Skeletal muscle tissue (tissue), 3 donors: ENCODE measurements at regions not wholly inside any gene's neighbourhood (a gene's known extent, or its start where the extent isn't known, plus 50 kb on each side); places are given as distances from the start of the nearest gene placed in this dataset.
"Not testable (repeated sequence)": the region's sequence is repeated elsewhere in the genome, so short reads cannot be mapped to it uniquely, and the experiment has no call there.

Source experiments
- H3K27ac ChIP-seq: one replicate; pipeline ENCODE4 v1.7.0; 2013; ENCODE audit warnings: mild to moderate bottlenecking, low read depth, low read length, inconsistent platforms
- H3K27me3 ChIP-seq, 3 donors: one replicate each; pipeline ENCODE4 v1.7.0; 2013; ENCODE audit warnings: low read length in 3 of 3; ENCODE audit not compliant: control insufficient read depth in 3 of 3, insufficient read depth in 3 of 3
- H3K36me3 ChIP-seq, 3 donors: one replicate each; pipeline ENCODE4 v1.7.0; 2013; ENCODE audit warnings: low read length in 3 of 3; ENCODE audit not compliant: control insufficient read depth in 3 of 3, insufficient read depth in 3 of 3
- H3K4me1 ChIP-seq, 3 donors: one replicate each; pipeline ENCODE4 v1.7.0; 2013; ENCODE audit warnings: low read length in 3 of 3, mild to moderate bottlenecking in 3 of 3; ENCODE audit not compliant: control insufficient read depth in 3 of 3, insufficient read depth in 3 of 3
- H3K4me3 ChIP-seq, 3 donors: one replicate each; pipeline ENCODE4 v1.7.0; 2013; ENCODE audit warnings: low read length in 3 of 3
- H3K9ac ChIP-seq, 3 donors: one replicate each; pipeline ENCODE4 v1.7.0; 2013; ENCODE audit warnings: low read length in 3 of 3, mild to moderate bottlenecking in 3 of 3, moderate library complexity in 2 of 3, low read depth in 1 of 3
- H3K9me3 ChIP-seq, 3 donors: one replicate each; pipeline ENCODE4 v1.7.0; 2013; ENCODE audit warnings: low read length in 3 of 3; ENCODE audit not compliant: control insufficient read depth in 3 of 3
- donor health status: Osteomylitis.

DNA sequence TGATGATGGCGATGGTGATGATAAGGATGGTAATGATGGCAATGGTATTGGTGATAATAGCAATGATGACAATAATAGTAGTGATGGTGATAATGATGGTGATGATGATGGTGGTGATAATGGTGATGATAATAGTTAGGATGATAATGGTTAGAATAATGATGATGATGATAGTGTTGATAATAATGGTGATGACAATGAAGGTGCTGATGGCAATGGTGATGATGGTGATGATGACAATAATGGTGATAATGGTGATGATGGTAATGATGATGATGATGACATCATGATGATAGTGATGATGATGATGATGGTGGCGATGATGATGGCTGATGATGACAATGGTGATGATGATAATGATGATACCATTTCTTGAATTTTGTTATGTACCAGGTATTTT is 309.9 kb downstream of the MIAT start:
- no peak overlapping the region for H3K27ac ChIP-seq
- peaks cover 2 to 4% (median 4%) of the 10 kb centered on the region in 3 donors for H3K27me3 ChIP-seq
- no peaks in the 10 kb centered on the region for H3K9me3 ChIP-seq
- H3K36me3 ChIP-seq = no peaks in the 10 kb centered on the region
- H3K4me1 ChIP-seq = no peaks in the 10 kb centered on the region
- no peak overlapping the region for H3K9ac ChIP-seq
- H3K4me3 ChIP-seq = no peak overlapping the region

DNA sequence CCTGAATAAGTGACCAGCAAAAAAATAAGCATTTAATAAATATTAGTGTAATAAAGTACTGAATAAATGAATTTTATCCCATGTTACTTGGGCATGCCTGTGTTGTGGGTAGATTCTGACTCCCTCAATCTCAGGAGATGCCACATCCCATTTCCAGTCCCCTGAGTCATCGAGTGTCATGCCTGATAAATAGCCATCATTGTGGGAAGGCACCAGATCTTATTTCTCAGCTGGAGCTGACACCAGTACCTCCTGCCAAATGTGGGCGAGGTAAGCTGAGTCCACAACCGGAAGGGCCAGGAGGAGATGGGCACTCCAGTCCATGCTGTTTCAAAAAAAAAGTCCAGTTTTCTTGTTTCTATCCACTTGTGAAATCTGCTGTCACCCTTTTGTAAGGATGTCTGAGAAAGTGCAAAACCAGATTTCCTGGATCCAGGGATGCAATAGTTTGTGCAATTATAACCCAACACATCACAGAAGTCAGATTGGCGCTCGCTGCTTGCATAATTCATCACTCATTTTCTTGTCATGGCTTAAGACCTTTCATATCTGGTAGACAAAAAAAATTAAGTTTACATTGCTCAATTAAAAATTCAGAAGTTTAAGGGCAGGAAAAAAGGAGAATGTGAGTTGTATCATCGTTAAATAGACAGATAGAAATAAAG is 311.6 kb downstream of the MIAT start:
- Histone ChIP-seq H3K36me3 (no peaks in the 10 kb centered on the region), H3K27ac (no peak overlapping the region), H3K9me3 (no peaks in the 10 kb centered on the region), H3K4me3 (no peak overlapping the region), H3K9ac (no peak overlapping the region), H3K4me1 (no peaks in the 10 kb centered on the region), H3K27me3 (peaks cover 2 to 7% (median 3%) of the 10 kb centered on the region in 3 donors)

DNA sequence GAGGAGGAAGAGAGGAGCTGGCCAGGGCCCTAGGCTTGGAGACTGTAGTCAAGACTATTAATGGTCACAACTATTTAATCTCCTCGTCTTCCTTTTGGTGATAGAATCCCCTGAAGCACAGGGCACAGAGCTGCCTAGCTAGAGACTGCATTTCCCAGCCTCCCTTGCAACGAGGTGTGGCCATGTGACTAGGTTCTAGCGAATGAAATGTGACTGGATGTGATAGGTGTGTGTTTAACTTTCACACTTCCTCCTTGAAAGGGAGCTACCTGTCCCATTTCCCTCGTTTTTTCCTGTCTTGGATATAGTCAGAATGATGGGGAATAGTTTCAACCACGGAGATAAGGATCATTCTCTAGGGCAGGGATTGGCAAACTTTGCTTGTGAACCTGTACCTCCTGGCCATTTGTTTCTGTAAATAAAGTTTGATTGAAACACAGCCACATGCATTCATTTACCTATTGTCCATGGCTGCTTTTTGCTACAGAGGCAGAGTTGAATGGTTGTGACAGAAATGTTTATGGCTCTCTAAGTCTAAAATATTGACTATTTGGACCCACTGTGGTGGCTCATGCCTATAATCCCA is 313.5 kb downstream of the MIAT start:
- H3K9ac ChIP-seq = no peak overlapping the region
- H3K27me3 ChIP-seq = peaks cover 8 to 16% (median 12%) of the 10 kb centered on the region in 3 donors

DNA sequence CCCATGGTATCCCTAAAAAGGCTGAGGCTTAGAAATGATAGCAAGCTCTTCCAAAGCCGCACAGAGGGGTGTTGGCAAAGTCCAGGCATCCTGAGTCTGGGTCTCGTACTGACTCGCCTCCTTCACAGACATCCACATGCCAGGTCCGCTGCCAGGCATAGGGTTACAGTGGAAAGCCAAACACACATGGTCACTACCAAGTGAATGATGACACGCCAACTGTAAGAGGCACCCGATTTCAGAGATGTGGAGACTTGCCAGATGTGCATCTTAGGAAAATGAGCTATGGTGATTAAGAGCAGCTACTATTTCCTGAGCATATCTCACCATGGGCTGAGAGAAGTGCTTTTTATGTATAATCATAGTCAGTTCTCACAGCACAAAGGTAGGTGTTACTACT is 314.9 kb downstream of the MIAT start:
- Histone ChIP-seq H3K4me3 (no peak overlapping the region), H3K4me1 (no peaks in the 10 kb centered on the region), H3K27ac (no peak overlapping the region), H3K36me3 (no peaks in the 10 kb centered on the region), H3K27me3 (peaks cover 8 to 16% (median 15%) of the 10 kb centered on the region in 3 donors), H3K9me3 (no peaks in the 10 kb centered on the region), H3K9ac (no peak overlapping the region)

More for the DNA sequence above, 313.5 kb downstream of the MIAT start:
- H3K9me3 ChIP-seq = no peaks in the 10 kb centered on the region
- H3K4me3 ChIP-seq = no peak overlapping the region
- no peak overlapping the region for H3K27ac ChIP-seq
- H3K4me1 ChIP-seq = no peaks in the 10 kb centered on the region
- H3K36me3 ChIP-seq = no peaks in the 10 kb centered on the region

DNA sequence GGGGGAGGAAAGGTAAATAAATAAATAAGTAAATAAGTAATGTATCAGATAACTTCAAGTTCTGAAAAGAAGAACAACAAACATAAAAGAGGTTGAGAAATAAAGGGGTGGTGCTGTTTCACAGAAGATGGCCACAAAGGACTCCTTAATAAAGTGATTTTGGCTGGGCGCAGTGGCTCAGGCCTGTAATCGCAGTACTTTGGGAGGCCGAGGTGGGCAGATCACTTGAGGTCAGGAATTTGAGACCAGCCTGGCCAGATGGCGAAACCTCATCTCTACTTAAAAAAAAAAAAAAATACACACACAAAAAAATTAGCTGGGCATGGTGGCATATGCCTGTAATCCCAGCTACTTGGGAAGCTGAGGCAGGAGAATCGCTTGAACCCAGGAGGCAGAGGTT is 315.5 kb downstream of the MIAT start:
- H3K27ac ChIP-seq, H3K4me1 ChIP-seq, H3K9me3 ChIP-seq, H3K4me3 ChIP-seq, H3K9ac ChIP-seq, H3K36me3 ChIP-seq: not testable (repeated sequence)
- H3K27me3 ChIP-seq = peaks cover 8 to 20% (median 15%) of the 10 kb centered on the region in 3 donors

DNA sequence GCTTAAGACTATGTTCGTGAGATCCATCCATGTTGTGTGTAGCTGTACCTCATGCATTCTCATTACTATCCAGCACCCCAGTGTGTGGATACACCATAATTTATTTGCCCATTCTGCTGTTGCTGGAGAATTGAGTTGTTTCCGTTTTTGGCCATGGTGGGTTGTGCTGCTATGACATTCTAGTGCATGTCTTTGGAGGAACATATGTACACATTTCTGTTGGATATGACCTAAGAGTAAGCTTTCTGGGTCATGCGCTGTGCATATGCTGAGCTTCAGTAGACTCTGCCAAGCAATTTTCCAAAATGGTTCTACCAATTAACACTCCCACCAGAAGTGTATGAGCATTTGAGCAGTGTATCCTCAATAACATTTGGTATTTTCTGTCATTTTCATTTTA is 316.6 kb downstream of the MIAT start:
- Histone ChIP-seq H3K9ac (no peak overlapping the region), H3K36me3 (no peaks in the 10 kb centered on the region), H3K4me1 (no peaks in the 10 kb centered on the region), H3K27ac (no peak overlapping the region), H3K4me3 (no peak overlapping the region), H3K27me3 (peaks cover 15 to 23% (median 15%) of the 10 kb centered on the region in 3 donors), H3K9me3 (no peaks in the 10 kb centered on the region)

DNA sequence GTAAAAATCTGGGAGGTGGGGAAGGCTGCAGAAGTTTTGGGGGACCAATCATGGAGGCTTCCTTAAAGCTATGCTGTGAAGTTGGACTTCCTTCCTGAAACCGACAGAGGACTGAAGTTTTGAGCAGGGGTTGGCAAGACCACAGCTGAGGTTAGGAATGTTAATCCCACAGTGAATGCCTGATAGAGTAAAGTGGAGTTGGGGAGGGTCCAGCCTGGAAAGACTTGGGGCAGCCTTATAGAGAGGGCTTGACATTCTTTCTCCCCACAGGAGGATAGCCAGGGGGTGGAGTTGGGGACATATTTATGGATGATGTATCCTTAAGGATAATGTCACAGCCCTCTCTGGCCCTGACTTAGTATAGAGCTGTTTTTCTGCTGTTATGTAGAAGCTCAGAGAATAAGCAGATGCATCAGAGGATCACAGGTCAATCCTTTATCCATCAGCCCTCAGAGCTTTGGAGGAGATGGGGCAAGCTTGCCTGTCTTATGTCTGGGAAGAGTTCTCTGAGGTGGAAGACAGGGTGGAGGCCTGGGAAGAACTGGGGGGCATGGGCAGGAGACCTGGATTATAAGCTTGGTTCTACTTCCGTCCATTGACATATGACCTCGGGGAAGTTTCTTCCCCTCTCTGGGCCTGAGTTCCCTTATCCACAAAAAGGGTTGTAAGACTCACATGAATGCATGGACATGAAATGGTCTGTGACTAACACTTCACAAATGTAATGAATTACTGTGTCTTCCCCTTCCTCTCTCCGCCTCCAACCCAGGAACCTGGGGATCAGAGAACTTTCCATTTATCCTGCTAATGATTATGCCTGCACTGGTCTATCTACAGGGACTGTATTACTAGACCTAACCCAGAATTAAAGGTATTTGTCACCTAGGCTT is 317.8 kb downstream of the MIAT start:
- no peak overlapping the region for H3K27ac ChIP-seq
- H3K4me1 ChIP-seq = no peaks in the 10 kb centered on the region
- no peak overlapping the region for H3K4me3 ChIP-seq
- peaks cover 15 to 27% (median 15%) of the 10 kb centered on the region in 3 donors for H3K27me3 ChIP-seq
- H3K9ac ChIP-seq = no peak overlapping the region
- H3K9me3 ChIP-seq = no peaks in the 10 kb centered on the region
- H3K36me3 ChIP-seq = no peaks in the 10 kb centered on the region

DNA sequence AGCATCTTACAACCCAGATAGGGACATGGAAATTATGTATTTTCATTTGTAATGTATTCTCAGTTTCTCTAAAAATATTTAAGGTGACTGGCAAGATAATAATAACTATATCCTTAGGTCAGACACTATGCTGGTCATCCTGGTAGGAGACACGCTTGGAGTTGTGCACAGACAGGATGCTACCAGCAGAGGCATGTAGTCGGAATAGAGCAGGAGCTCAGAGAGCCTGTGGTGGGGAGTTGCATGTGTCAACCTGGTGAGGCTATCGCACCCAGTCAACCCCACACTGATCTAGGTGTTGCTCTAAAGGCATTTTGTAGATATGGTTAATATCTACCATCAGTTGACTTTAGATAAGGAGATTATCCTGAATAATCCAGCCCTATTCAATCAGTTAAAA is 318.5 kb downstream of the MIAT start:
- Histone ChIP-seq H3K27me3 (peaks cover 17 to 23% (median 17%) of the 10 kb centered on the region in 3 donors), H3K9ac (no peak overlapping the region), H3K9me3 (no peaks in the 10 kb centered on the region), H3K27ac (no peak overlapping the region), H3K4me1 (no peaks in the 10 kb centered on the region), H3K4me3 (no peak overlapping the region), H3K36me3 (no peaks in the 10 kb centered on the region)

DNA sequence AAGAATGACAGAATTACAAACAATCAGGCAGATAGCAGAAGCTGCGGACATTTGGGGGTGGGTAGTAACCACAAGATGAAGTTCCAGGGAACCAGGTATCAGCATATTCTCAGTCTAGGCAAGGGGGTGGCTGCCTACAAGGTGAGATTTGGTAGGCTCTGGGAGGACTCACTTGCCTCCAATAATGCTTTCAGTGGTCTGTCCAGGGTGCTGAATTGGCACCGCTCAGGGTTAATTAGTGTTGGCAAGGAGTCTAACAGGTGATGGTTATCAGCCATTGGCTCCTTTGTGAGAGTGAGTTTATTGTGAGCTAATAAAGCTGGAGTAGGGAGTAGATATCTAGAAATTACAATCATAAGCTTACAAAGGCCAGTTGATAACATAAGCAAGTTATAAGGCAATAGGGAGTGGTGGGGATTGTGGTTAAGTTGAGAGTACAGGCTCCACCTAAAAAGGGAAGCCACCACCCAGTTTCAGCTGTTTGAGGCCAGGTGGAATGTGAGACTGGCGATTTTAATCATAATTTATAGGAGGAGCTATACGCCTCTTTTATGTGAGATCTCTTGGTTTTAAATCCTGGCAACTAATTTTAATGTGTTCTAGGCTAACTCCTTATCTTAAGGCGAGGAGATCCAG is 320.5 kb downstream of the MIAT start:
- Histone ChIP-seq H3K9me3 (no peaks in the 10 kb centered on the region), H3K36me3 (no peaks in the 10 kb centered on the region), H3K9ac (no peak overlapping the region), H3K27me3 (peaks cover 17 to 22% (median 19%) of the 10 kb centered on the region in 3 donors), H3K4me3 (no peak overlapping the region), H3K4me1 (no peaks in the 10 kb centered on the region), H3K27ac (no peak overlapping the region)
